Gastroesophageal sphincter (tissue), 3 donors: ENCODE measurements at regions not wholly inside any gene's neighbourhood (a gene's known extent, or its start where the extent isn't known, plus 50 kb on each side); places are given as distances from the start of the nearest gene placed in this dataset.

Experiments used
- EP300 ChIP-seq: sonication (generic); formaldehyde crosslinking; IDR thresholded peaks from one replicate; pipeline ENCODE4 v1.6.1; 2017; ENCODE audit warnings: antibody characterized with exemption, mild to moderate bottlenecking
- POLR2A ChIP-seq, 2 donors: fragments of 450-650 bp; IDR thresholded peaks; one replicate each; pipeline ENCODE4 v1.6.1; 2017; ENCODE audit warnings: antibody characterized with exemption in 2 of 2, mild to moderate bottlenecking in 2 of 2, moderate library complexity in 1 of 2
- POLR2AphosphoS5 ChIP-seq: sonication (generic); formaldehyde crosslinking; IDR thresholded peaks from one replicate; pipeline ENCODE4 v1.6.1; 2017; ENCODE audit warnings: antibody characterized with exemption
- TF ChIP-seq, protein P1 (sequence below), 4 experiments: fragments of 200-600 bp in 2 of 4; fragments of 450-650 bp in 2 of 4; sonication (generic) in 1 of 4; IDR thresholded peaks; one replicate each; pipeline ENCODE4 v1.5.1; 2017 to 2019; ENCODE audit warnings: antibody characterized with exemption in 4 of 4, mild to moderate bottlenecking in 2 of 4, moderate library complexity in 2 of 4

DNA sequence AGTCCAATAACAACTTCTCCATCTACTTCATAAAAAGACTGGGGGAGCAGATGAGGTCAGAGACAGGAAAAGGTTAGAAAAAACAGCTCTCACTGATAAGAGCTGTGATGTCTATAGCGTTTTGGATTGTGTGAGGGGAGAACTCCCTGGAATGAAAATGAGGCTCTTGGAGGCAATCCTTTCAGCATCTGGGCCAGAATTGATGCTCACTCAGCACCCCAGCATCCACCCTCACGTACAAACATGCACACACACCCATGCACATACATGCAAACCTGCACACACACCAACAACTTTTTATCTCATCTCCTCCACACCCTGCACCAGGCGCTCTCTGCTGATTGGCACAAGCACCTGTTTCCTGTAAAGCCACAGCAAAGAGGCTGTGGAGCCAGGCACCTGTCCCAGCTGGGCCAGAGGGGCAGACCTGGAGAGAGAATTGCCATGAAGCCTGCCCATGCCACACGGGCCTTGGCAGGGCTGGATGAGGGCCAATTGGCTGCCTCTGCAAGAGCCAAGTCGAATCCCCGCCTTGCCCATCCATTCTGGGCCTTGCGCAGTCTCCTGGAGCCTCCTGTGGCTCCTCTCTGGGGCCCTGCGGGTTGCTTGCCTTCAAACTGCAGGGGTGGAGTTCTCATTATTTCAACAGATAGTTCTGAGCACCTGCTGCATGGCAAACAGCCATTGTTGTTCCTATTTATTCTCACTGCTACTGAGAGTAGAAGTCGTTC lies 53.1 kb downstream of the SYNE3 start:
- TF ChIP-seq, protein P1, sequence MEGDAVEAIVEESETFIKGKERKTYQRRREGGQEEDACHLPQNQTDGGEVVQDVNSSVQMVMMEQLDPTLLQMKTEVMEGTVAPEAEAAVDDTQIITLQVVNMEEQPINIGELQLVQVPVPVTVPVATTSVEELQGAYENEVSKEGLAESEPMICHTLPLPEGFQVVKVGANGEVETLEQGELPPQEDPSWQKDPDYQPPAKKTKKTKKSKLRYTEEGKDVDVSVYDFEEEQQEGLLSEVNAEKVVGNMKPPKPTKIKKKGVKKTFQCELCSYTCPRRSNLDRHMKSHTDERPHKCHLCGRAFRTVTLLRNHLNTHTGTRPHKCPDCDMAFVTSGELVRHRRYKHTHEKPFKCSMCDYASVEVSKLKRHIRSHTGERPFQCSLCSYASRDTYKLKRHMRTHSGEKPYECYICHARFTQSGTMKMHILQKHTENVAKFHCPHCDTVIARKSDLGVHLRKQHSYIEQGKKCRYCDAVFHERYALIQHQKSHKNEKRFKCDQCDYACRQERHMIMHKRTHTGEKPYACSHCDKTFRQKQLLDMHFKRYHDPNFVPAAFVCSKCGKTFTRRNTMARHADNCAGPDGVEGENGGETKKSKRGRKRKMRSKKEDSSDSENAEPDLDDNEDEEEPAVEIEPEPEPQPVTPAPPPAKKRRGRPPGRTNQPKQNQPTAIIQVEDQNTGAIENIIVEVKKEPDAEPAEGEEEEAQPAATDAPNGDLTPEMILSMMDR (IDR thresholded peaks at IDR 0.05) = no peak
- TF ChIP-seq POLR2A (IDR thresholded peaks at IDR 0.05) (no peak), POLR2AphosphoS5 (no peak), EP300 (no peak)
